GM18870 (cell line): ENCODE measurements at regions not wholly inside any gene's neighbourhood (a gene's known extent, or its start where the extent isn't known, plus 50 kb on each side); places are given as distances from the start of the nearest gene placed in this dataset.
"Not testable (repeated sequence)": the region's sequence is repeated elsewhere in the genome, so short reads cannot be mapped to it uniquely, and the experiment has no call there.

ENCODE experiments used
- ATAC-seq: cut with Tn5 transposase; IDR thresholded peaks from one replicate; pipeline ENCODE4 v1.9.1; 2021; ENCODE audit warnings: moderate library complexity; ENCODE audit not compliant: unreplicated experiment

DNA sequence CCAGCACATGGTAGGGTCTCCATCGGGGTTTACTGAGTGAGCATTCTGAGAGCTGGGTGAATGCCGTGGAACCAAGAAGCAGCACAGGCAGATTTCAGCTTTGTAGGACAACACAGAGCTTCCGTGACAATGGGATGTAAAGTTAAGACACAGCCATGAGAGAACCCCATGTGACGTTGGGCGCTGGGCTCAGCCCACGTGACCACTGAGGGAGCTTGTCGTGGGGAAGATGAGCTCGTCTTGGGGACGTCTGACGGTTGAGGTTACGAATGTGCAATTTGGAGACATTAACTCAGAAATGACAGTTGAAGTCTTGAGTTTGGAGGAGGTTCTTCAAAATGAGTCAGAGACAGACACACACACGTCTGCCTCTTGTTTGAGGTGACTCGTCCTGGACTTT, 51.5 kb upstream of the MUC20 start:
- ATAC-seq, result not testable (repeated sequence)

DNA sequence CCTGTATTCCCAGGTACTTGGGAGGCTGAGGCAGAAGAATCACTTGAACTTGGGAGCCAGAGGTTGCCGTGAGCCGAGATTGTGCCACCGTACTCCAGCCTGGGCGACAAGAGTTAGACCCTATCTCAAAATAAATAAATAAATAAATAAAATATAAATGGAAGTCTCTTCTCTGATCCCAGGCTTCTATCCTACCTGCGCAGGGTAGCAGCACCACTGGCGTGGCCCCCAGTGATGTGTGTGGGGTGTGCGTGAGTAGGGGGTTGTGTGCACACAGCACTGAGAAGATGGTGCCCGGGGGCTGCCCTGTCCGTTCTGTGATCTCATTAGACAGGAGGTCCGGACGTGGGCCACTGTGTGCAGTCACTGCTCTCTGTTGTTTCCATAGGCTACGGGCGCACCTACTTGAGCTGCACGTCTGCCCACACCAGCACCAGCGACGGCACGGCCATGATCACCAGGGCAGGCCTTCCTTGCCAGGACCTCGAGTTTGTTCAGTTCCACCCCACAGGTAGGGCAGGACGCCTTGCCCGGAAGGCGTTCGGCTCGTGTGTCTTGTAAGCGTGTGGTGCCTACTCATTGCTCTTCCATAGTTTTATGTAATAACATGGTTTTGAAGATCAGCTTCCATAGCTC, 52.5 kb upstream of the MUC20 start:
- ATAC-seq, result not testable (repeated sequence)

GRCh38 chr3:195665311-195665710, 55.5 kb upstream of the MUC20 start:
- ATAC-seq, result not testable (repeated sequence)

DNA sequence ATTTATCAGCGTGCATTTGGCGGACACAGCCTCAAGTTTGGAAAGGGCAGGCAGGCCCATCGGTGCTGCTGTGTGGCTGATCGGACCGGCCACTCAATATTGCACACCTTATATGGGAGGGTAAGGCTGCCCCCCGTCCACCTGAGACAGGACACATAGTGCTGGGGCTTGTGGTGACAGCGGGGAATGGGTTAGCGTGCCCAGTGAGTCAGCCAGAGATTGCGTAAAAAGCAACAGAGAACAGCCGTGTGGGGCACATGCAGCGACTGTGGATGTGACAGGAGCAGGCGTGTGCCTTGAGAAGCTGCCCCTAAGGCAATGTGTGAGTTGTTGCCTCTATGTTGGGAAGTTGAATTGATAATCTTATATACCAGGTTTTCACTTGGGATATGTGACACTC, 56.6 kb upstream of the MUC20 start:
- ATAC-seq, result not testable (repeated sequence)

- ATAC-seq, result not testable (repeated sequence)
These were observed 61.6 kb upstream of the MUC20 start for GRCh38 chr3:195659136-195659533.

DNA sequence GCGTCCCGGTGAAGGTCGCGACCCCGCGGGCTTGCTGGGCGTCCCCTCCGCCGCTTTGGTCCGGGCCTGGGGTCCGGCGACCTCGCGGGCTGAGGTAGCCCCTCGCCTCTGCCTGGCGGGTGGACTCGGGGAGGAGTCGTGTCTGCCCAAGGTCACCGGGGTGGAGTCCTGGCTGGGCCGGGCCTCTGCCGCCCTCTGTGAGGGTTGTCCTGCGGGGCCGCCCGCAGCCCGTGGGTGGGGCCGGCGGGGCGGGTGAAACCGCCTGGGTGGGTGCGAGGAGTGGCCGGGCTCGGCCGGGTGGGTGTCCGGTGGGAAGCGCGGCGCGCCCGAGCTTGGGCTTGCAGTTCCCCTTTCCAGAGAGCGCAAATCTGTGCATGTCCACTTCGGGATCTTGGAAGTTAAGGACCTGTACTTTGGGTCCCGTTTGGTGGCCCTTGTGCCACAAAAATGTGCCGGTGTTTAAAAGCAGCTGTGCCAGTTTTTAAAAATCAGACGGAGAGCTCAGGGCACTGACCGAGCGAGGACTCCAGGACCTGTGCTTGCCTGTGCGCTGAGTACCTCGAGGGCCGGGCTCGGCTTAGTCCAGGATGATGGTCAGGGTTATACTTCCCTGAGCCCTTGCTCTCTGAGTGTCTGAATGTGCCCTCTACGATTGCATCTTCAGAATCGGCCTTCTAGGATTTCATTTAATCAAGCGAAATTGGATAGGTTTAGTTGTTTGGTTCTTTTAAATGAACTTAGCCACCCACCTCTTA, 62.2 kb upstream of the MUC20 start:
- peak; percentile 16 for ATAC-seq

GRCh38 chr3:195657475-195658372, 63.1 kb upstream of the MUC20 start:
- ATAC-seq, result peak; percentile 53

DNA sequence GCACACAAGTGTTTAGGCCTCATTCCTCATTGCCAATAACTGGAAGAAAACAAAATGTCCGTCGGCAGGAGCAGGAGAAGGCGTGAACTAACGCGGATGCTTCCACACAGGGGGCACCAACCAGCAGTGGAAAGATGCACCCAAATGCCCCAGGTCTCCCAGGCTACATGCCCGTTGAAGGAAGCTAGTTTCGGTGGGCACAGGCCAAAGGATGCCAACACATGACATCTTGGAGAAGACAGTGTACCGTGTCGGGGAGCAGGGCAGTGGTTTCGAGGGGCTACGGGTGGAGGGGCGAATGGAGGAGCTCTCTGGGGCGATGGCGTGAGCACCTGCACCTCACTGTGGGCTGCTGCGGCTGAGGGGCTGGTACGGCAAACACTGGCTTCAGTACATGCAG, 64.7 kb upstream of the MUC20 start:
- ATAC-seq, result not testable (repeated sequence)

- not testable (repeated sequence) for ATAC-seq
These were observed 66.0 kb upstream of the MUC20 start for GRCh38 chr3:195654746-195655145.

GRCh38 chr3:195654138-195654537, 66.6 kb upstream of the MUC20 start:
- not testable (repeated sequence) for ATAC-seq

DNA sequence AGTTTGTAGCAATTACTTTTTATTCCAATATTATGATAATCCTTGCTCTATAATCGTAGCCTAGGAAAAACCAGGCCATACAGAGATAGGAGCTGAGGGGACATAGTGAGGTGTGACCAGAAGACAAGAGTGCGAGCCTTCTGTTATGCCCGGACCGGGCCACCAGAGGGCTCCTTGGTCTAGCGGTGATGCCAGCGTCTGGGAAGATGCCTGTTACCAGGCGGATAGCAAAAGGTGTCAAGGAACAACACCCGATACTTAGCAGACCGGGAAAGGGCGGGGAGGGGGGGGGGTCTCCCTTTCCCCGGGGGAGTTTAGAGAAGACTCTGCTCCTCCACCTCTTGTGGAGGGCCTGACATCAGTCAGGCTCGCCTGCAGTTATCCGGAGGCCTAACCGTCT, 67.1 kb upstream of the MUC20 start:
- ATAC-seq, result not testable (repeated sequence)

DNA sequence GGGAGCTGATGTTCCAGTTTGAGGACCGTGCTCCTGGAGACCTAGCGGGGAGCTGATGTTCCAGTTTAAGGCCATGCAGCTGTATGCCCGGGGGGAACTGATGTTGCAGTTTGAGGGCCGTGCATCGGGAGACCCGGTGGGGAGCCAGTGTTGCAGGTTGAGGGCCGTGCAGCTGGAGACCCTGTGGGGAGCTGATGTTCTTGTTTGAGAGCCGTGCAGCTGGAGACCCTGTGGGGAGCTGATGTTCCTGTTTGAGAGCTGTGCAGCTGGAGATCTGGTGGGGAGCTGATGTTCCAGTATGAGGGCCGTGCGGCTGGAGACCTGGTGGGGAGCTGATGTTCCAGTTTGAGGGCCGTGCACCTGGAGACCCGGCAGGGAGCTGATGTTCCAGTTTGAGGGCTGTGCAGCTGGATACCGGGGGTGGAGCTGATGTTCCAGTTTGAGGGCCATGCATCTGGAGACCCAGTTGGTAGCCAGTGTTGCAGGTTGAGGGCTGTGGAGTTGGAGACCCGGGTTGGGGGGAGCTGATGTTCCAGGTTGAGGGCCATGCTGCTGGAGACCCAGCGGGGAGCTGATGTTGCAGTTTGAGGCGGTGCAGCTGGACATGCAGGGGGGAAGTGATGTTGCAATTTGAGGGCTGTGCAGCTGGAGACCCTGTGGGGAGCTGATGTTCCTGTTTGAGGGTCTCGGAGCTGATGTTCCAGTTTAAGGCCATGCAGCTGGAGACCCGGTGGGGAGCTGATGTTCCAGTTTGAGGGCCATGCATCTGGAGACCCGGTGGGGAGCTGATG, 64.4 kb upstream of the APOD start:
- ATAC-seq, result not testable (repeated sequence)

DNA sequence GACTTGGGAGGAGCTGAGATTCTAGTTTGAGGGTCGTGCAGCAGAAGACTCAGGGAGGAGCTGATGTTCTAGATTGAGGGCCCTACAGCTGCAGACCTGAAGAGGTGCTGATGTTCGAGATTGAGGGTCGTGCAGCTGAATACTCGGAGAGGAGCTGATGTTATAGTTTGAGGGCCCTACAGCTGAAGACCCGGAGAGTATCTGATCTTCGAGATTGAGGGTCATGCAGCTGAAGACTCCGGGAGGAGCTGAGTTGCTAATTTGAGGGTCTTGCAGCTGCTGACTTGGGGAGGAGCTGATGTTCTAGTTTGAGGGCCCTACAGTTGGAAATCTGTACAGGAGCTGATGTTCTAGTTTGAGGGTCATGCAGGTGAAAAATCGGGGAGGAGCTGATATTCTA, 62.1 kb upstream of the APOD start:
- not testable (repeated sequence) for ATAC-seq

DNA sequence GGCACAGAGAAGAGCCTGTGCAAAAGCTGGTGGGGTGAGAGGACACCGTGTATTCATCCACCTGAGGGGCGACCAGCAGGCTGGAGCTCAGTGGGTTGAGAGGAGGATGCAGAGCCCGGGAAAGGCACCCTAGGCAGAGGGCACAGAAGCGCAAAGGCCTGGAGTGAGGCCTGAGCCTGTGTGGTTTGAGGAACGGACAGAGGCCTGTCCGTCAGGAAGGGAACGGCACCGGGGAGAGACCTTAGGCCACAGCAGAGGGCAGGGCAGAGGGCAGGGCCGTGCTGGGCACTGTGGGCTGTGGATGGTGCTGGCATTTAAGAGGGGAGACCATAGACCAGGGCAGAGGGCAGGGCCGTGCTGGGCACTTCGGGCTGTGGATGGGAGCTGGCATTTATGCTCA, 59.5 kb upstream of the APOD start:
- not testable (repeated sequence) for ATAC-seq

DNA sequence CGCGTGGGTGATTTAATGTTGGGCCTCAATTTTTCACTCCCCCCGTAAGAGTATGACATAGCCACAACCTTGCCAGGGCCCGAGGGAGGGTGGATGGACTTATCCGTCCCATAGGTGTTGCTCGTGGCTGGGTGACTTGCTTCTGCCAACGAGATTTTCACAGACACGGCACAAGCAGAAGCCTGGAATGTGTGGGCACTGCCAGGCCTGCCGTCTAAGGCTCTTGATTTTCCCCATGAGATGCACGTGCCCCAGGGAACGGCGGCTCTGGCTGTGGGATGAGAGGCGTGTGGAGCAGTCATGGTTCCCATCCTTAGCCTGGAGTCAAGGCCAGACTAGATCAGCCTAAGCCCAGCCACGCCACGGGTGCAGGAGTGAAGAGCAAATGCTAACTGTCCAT, 58.6 kb upstream of the APOD start:
- not testable (repeated sequence) for ATAC-seq

DNA sequence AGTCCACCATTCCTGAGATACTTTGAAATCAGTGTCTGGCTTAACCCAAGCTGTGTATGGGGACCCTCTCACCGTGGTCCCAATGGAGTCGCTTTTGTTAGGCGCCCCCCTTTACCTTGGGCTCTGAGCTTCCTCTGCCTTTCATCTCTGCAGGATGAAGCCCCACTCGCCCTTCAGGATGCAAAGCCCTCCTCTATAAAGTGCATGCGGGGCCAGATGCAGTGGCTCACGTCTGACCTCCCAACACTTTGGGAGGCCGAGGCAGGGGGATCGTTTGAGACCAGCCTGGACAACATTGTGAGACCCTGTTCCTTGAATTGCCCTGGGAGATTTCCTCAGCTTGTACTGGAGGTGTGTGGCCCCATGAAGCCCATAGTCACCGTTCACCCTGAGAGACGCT, 54.7 kb upstream of the APOD start:
- ATAC-seq, result not testable (repeated sequence)

DNA sequence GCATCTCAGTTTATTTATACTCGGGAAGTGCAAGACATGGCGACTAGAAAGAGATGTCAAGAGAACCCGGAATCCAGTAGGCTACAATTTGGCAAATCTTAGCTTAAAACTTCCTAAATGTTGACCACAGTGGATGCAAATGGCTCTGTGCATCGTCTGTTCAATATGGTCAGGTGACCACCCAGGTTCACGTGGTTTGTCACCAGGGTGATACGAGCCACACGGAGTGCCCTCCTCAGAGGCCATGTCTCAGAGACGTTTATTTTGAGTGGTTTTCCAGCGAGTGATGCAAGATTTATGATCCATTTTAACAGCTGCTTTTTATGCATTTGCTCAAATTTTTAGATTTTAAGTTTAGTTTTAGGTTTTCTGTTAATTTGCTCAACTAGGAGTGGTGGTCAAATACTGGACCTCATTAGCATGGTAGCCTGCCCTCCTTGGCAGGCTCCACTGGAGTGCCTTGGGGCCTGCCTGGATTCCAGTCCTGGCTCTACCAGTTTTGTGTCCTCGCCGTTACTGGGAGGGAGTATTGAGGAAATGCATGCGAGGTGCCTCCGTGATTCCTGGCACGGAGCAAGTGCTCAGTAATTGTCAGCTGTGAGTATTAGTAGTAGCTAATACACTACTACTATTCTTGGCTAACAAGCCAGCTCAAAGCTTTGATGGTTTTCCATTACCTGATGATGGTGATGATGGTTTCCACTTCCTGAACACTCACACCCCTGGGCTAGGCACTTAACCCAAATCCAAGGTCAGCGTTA, 53.9 kb upstream of the APOD start:
- ATAC-seq, result not testable (repeated sequence)

DNA sequence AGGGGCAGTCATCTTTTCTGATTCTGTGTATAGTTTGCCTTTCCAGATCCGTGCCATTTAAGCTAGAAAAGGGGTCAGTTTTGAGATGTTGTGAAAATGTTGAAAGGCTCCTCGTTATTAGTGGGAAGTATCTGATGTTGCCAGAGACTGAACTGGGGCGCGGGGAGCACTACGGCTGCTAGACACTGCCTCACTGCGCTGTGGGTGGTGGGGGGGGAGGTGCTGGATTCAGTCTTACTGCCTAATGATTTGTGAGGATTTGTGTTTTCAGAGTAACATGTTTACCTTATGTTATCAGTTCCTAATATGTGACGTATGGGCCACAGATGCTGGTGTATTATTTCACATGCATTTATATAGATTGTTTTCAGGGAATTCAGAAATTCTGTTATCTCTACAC, 53.3 kb upstream of the APOD start:
- ATAC-seq, result not testable (repeated sequence)

- ATAC-seq, result not testable (repeated sequence)
These were observed 52.4 kb upstream of the APOD start for GRCh38 chr3:195635898-195636685.
